CD4-positive, alpha-beta T cell (primary cell): ENCODE measurements at regions not wholly inside any gene's neighbourhood (a gene's known extent, or its start where the extent isn't known, plus 50 kb on each side); places are given as distances from the start of the nearest gene placed in this dataset.

Experiments used
- ATAC-seq: fragments of 200-7000 bp; cut with Tn5 transposase; one replicate; pipeline ENCODE4 v1.10.0; 2022; ENCODE audit warnings: mild to moderate bottlenecking; ENCODE audit not compliant: poor library complexity
- CTCF ChIA-PET: fragments of 350-600 bp; sonication (Branson Sonifier 250); formaldehyde crosslinking; loops from one replicate; lab custom pipeline; 2021; ENCODE audit warnings: antibody characterized with exemption, inconsistent platforms; lab: Charles Lee
- POLR2A ChIA-PET: fragments of 350-600 bp; sonication (Branson Sonifier 250); formaldehyde crosslinking; loops from one replicate; lab custom pipeline; 2021; ENCODE audit warnings: antibody characterized with exemption, inconsistent platforms; lab: Charles Lee
- DNase-seq, 14 experiments: peaks; one replicate each; pipeline ENCODE4 v3.0.0-alpha.2; 2013 to 2020; ENCODE audit warnings: mixed read lengths in 2 of 14
- H3K27ac ChIP-seq, 2 donors: one replicate each; pipeline versions ENCODE4 v1.5.1 to v1.7.0; 2013; ENCODE audit warnings: low read length in 2 of 2, low read depth in 1 of 2, mild to moderate bottlenecking in 1 of 2
- H3K27me3 ChIP-seq, 2 experiments: 1 replicate in 1 of 2; 2 replicates in 1 of 2; pipeline versions ENCODE4 v1.6.1 to v1.7.0; 2013; ENCODE audit warnings: low read length in 2 of 2, control low read depth in 1 of 2, mild to moderate bottlenecking in 1 of 2, moderate library complexity in 1 of 2; ENCODE audit not compliant: insufficient read depth in 2 of 2, control insufficient read depth in 1 of 2
- H3K36me3 ChIP-seq: one replicate; pipeline ENCODE4 v1.6.1; 2013; ENCODE audit warnings: low read length, control low read depth; ENCODE audit not compliant: insufficient read depth
- H3K4me1 ChIP-seq: one replicate; pipeline ENCODE4 v1.6.1; 2013; ENCODE audit warnings: low read length, control low read depth; ENCODE audit not compliant: insufficient read depth
- H3K4me3 ChIP-seq: one replicate; pipeline ENCODE4 v1.5.1; 2013; ENCODE audit warnings: mild to moderate bottlenecking, low read length, moderate library complexity
- H3K9me3 ChIP-seq, 2 experiments: 1 replicate in 1 of 2; 2 replicates in 1 of 2; pipeline versions ENCODE4 v1.6.1 to v1.7.0; 2013; ENCODE audit warnings: low read length in 2 of 2, mild to moderate bottlenecking in 2 of 2, control low read depth in 1 of 2, moderate library complexity in 1 of 2; ENCODE audit not compliant: control insufficient read depth in 1 of 2, insufficient read depth in 1 of 2
- H3K27ac Mint-ChIP-seq: one replicate; pipeline ENCODE4 v1.8.0; 2020; ENCODE audit warnings: mixed read lengths
- H3K27me3 Mint-ChIP-seq: one replicate; pipeline ENCODE4 v1.8.0; 2021; ENCODE audit warnings: mixed read lengths
- H3K36me3 Mint-ChIP-seq: one replicate; pipeline ENCODE4 v1.8.0; 2021; ENCODE audit warnings: low read depth, mixed read lengths
- H3K4me1 Mint-ChIP-seq: one replicate; pipeline ENCODE4 v1.8.0; 2021; ENCODE audit warnings: low read depth, mixed read lengths
- H3K4me3 Mint-ChIP-seq: one replicate; pipeline ENCODE4 v1.8.0; 2020; ENCODE audit warnings: mild to moderate bottlenecking, mixed read lengths
- H3K9me3 Mint-ChIP-seq: one replicate; pipeline ENCODE4 v1.8.0; 2020; ENCODE audit warnings: mixed read lengths
- intact Hi-C, 2 experiments: fragments of 100-400 bp; cut with DNase I in 1 of 2; cut with micrococcal nuclease in 1 of 2; formaldehyde crosslinking; loops; one replicate each; pipeline versions ENCODE4 v1.15.1 to v1.9.0; 2023 to 2025; cut with DNase I, micrococcal nuclease
- TF ChIP-seq, protein P1 (sequence below): fragments of 200-600 bp; IDR thresholded peaks from one replicate; pipeline ENCODE4 v1.8.0; 2022; ENCODE audit warnings: antibody characterized with exemption, mild to moderate bottlenecking

DNA sequence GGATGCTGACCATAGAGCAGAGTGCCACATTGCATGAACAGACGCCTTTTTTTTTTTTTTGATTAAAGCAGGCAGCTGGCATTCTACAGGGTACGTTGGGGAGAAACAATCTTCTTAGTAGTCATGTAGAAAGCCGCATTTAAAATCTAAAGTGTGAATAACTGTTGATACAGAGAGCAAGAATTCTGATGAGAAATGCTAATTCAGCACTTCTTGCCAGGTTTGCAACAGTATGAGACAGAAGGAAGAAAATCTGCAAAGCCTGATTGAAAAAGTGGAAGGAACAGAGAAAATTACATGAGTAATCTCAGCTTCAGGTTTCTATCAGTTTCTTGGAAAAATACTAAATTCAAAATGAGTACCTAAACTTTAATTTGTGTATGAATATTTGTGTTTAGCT lies 232.7 kb upstream of the CHRM2 start:
- H3K9me3 Mint-ChIP-seq: peaks cover 8% of the 10 kb centered on the region

DNA sequence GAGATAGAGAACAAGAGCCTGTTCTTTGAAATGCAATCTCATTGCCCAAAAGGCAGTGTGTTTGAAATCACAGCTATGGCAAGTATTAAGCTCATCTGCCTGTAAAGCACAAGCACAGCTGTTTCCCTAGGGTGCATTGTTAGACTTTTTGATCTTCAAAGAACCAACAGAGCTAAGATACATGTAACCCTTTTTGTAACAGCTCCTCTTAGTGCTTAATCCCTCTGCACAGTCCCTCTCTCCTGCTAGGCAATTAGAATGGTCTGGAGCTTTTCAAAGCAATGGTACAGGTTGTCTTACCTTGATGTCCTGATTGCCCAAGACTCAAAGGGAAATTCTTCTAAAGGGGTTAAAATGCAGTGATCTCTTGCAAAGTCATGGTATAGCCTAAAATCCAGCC lies 249.6 kb upstream of the CHRM2 start:
- DNase-seq (no peak), ATAC-seq (no peak)
- POLR2A ChIA-PET: no interaction called here
- Histone ChIP-seq H3K36me3 (no peaks in the 10 kb centered on the region), H3K4me3 (no peak overlapping the region), H3K27ac (no peak overlapping the region), H3K9me3 (peaks cover 4 to 6% of the 10 kb centered on the region in 2 experiments), H3K27me3 (no peaks in the 10 kb centered on the region), H3K4me1 (no peaks in the 10 kb centered on the region)
- Mint-ChIP-seq H3K4me3 (no peak overlapping the region), H3K36me3 (no peaks in the 10 kb centered on the region), H3K27me3 (no peaks in the 10 kb centered on the region), H3K4me1 (no peaks in the 10 kb centered on the region), H3K9me3 (peaks cover 7% of the 10 kb centered on the region), H3K27ac (no peak overlapping the region)
- CTCF ChIA-PET: no interaction called here
- intact Hi-C loops: no loop called here
- TF ChIP-seq, protein P1, sequence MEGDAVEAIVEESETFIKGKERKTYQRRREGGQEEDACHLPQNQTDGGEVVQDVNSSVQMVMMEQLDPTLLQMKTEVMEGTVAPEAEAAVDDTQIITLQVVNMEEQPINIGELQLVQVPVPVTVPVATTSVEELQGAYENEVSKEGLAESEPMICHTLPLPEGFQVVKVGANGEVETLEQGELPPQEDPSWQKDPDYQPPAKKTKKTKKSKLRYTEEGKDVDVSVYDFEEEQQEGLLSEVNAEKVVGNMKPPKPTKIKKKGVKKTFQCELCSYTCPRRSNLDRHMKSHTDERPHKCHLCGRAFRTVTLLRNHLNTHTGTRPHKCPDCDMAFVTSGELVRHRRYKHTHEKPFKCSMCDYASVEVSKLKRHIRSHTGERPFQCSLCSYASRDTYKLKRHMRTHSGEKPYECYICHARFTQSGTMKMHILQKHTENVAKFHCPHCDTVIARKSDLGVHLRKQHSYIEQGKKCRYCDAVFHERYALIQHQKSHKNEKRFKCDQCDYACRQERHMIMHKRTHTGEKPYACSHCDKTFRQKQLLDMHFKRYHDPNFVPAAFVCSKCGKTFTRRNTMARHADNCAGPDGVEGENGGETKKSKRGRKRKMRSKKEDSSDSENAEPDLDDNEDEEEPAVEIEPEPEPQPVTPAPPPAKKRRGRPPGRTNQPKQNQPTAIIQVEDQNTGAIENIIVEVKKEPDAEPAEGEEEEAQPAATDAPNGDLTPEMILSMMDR: no peak

More for the DNA sequence above, 232.7 kb upstream of the CHRM2 start:
- Histone ChIP-seq H3K27ac (no peak overlapping the region), H3K4me3 (no peak overlapping the region), H3K9me3 (no peaks in the 10 kb centered on the region), H3K36me3 (no peaks in the 10 kb centered on the region), H3K4me1 (no peaks in the 10 kb centered on the region), H3K27me3 (no peaks in the 10 kb centered on the region)
- no peak for ATAC-seq
- ChIA-PET CTCF (no interaction called here), POLR2A (no interaction called here)
- H3K4me3 Mint-ChIP-seq: no peak overlapping the region
- no peak for DNase-seq
- intact Hi-C loops: no loop called here
- H3K4me1 Mint-ChIP-seq: no peaks in the 10 kb centered on the region
- H3K27me3 Mint-ChIP-seq: no peaks in the 10 kb centered on the region
- no peak overlapping the region for H3K27ac Mint-ChIP-seq
- TF ChIP-seq, protein P1: no peak
- no peaks in the 10 kb centered on the region for H3K36me3 Mint-ChIP-seq

DNA sequence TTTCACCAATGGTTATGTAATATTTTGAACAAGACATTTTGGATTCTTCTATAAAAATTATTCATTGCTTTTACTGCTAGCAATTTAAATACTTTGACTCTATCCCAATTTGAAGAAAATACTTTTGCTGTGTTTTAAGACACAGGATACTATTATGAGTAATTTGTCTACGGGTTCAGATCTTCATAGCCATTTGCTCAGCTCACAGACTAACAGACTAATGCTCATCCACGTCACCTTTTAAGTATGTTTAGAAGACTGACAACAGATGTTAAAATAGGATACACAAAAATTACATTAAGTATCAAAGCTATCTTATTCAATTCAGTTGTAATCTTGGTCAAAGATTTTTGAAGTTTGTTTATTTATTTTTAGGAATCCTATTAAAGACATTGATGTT lies 251.3 kb upstream of the CHRM2 start:
- Mint-ChIP-seq H3K4me1 (no peaks in the 10 kb centered on the region), H3K27ac (no peak overlapping the region), H3K9me3 (peaks cover 13% of the 10 kb centered on the region), H3K36me3 (no peaks in the 10 kb centered on the region), H3K4me3 (no peak overlapping the region), H3K27me3 (no peaks in the 10 kb centered on the region)
- ATAC-seq (no peak), DNase-seq (no peak)
- Histone ChIP-seq H3K36me3 (no peaks in the 10 kb centered on the region), H3K27ac (no peak overlapping the region), H3K4me3 (no peak overlapping the region), H3K9me3 (peaks cover 0 to 6% of the 10 kb centered on the region in 2 experiments), H3K27me3 (no peaks in the 10 kb centered on the region), H3K4me1 (no peaks in the 10 kb centered on the region)
- CTCF ChIA-PET: no interaction called here
- POLR2A ChIA-PET: no interaction called here
- TF ChIP-seq, protein P1: no peak
- intact Hi-C loops: no loop called here
